ENCODE measurements at regions not wholly inside any gene's neighbourhood (a gene's known extent, or its start where the extent isn't known, plus 50 kb on each side); places are given as distances from the start of the nearest gene placed in this dataset.

- POLR2A ChIA-PET: no interaction called here
- CTCF ChIA-PET: no interaction called here
- Mint-ChIP-seq H3K4me1 (ENCODE audit: low read depth) (no peaks in the 10 kb centered on the region), H3K4me3 (no peak overlapping the region), H3K36me3 (ENCODE audit: low read depth) (no peaks in the 10 kb centered on the region), H3K27ac (no peak overlapping the region), H3K27me3 (peaks cover 12% of the 10 kb centered on the region), H3K9me3 (peaks cover 2% of the 10 kb centered on the region)
- ATAC-seq: no peak
- no peak for DNase-seq
- TF ChIP-seq CTCF (IDR thresholded peaks at IDR 0.05): no peak
- intact Hi-C loops (cut with micrococcal nuclease): no loop called here
Measured at GRCh38 chr19:32104850-32105235, 240.6 kb upstream of the ZNF507 start.

- CTCF ChIA-PET: no interaction called here
- DNase-seq: no peak
- TF ChIP-seq CTCF (IDR thresholded peaks at IDR 0.05): no peak
- intact Hi-C loops (cut with micrococcal nuclease): no loop called here
- Mint-ChIP-seq H3K4me1 (ENCODE audit: low read depth) (no peaks in the 10 kb centered on the region), H3K27ac (no peak overlapping the region), H3K36me3 (ENCODE audit: low read depth) (no peaks in the 10 kb centered on the region), H3K4me3 (no peak overlapping the region), H3K9me3 (peaks cover 2% of the 10 kb centered on the region), H3K27me3 (peaks cover 14% of the 10 kb centered on the region)
- no peak for ATAC-seq
- POLR2A ChIA-PET: no interaction called here
Measured at GRCh38 chr19:32105527-32106310, 239.7 kb upstream of the ZNF507 start.

- Mint-ChIP-seq H3K4me1 (ENCODE audit: low read depth) (no peaks in the 10 kb centered on the region), H3K9me3 (peaks cover 4% of the 10 kb centered on the region), H3K27ac (no peak overlapping the region), H3K36me3 (ENCODE audit: low read depth) (no peaks in the 10 kb centered on the region), H3K4me3 (no peak overlapping the region), H3K27me3 (peaks cover 4% of the 10 kb centered on the region)
- ChIA-PET CTCF (no interaction called here), POLR2A (no interaction called here)
- ATAC-seq (no peak), DNase-seq (no peak)
- intact Hi-C loops (cut with micrococcal nuclease): no loop called here
- no peak for TF ChIP-seq CTCF (IDR thresholded peaks at IDR 0.05)
Measured at GRCh38 chr19:32122258-32122657, 223.2 kb upstream of the ZNF507 start.

- H3K9me3 Mint-ChIP-seq: no peaks in the 10 kb centered on the region
- H3K4me3 Mint-ChIP-seq: no peak overlapping the region
- H3K27me3 Mint-ChIP-seq: peaks cover 4% of the 10 kb centered on the region
- DNase-seq: no peak
- no peak for TF ChIP-seq CTCF (IDR thresholded peaks at IDR 0.05)
- H3K36me3 Mint-ChIP-seq (ENCODE audit: low read depth): no peaks in the 10 kb centered on the region
- no peaks in the 10 kb centered on the region for H3K4me1 Mint-ChIP-seq (ENCODE audit: low read depth)
- ChIA-PET POLR2A (no interaction called here), CTCF (no interaction called here)
- ATAC-seq: no peak
- no peak overlapping the region for H3K27ac Mint-ChIP-seq
- intact Hi-C loops (cut with micrococcal nuclease): no loop called here
Measured at GRCh38 chr19:32123355-32123940, 222.0 kb upstream of the ZNF507 start.

- DNase-seq (no peak), ATAC-seq (no peak)
- Mint-ChIP-seq H3K27ac (no peak overlapping the region), H3K4me1 (ENCODE audit: low read depth) (no peaks in the 10 kb centered on the region), H3K27me3 (peaks cover 4% of the 10 kb centered on the region), H3K9me3 (no peaks in the 10 kb centered on the region), H3K4me3 (no peak overlapping the region), H3K36me3 (ENCODE audit: low read depth) (no peaks in the 10 kb centered on the region)
- POLR2A ChIA-PET: no interaction called here
- TF ChIP-seq CTCF (IDR thresholded peaks at IDR 0.05): no peak
- CTCF ChIA-PET: no interaction called here
- intact Hi-C loops (cut with micrococcal nuclease): no loop called here
Measured at GRCh38 chr19:32124585-32124984, 220.8 kb upstream of the ZNF507 start.
